ENCODE measurements at regions not wholly inside any gene's neighbourhood (a gene's known extent, or its start where the extent isn't known, plus 50 kb on each side); places are given as distances from the start of the nearest gene placed in this dataset.

- TF ChIP-seq POLR2AphosphoS5 (IDR thresholded peaks at IDR 0.05; ENCODE audit: low read depth, low read length) (no peak), REST (IDR thresholded peaks at IDR 0.05; ENCODE audit: insufficient read depth in 1 of 2, low read depth in 2 of 2, low read length in 2 of 2) (no peak)
These were observed 195.0 kb upstream of the MARCKS start for GRCh38 chr6:113662093-113662665.
